ENCODE measurements at regions not wholly inside any gene's neighbourhood (a gene's known extent, or its start where the extent isn't known, plus 50 kb on each side); places are given as distances from the start of the nearest gene placed in this dataset.

DNA sequence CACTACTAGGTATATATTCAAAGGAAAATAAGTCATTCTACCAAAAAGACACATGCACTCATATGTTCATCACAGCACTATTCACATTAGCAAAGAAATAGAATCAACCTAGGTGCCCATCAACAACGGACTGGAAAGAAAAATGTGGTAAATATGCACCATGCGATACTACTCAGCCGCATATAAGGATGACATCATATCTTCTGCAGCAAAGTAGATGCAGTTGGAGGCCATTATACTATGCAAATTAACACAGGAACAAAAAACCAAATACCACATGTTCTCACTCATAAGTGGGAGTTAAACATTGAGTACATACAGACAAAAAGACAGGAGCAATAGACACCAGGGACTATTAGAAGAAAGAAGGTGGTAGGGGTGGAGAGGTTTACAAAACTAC, 412.1 kb upstream of the CWC22 start:
- no peak for DNase-seq

DNA sequence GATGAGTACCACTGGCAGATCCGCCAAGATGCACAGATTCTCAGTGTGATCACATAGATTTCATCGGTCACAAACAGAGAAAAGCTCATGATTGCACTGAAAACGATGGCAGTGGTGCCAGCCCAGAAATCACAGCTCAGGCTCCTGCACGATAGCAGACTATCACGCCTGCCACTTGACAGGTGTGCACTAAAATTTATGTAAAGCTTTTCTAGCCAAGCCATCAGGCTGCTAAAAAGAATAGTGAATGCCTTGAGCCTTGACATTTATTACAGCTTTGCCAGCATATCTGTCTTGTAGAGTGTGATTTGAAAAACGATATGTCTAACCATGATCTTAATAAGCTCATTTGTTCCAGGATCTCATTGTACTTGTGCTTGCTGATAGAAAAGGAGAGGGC, 409.5 kb upstream of the CWC22 start:
- no peak for DNase-seq

DNA sequence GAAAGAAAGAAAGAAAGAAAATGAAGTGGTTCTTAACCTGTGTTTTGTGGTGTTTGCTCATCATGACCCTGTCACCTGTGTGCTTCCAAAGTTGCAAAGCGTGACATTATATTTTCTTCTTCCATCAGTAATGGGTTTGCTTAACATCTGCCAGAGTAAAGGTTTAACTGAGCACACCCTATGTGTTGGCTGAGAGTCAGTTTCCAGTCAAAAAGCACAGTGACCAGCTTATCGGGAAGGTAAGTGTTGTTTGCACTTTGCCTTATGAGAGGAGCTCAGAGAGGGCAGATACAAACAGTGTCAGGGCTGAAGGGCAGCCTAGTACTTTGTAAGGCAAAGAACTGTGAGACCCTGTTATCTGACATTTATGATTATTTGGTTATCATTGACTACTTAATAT, 406.2 kb upstream of the CWC22 start:
- DNase-seq, result no peak

DNA sequence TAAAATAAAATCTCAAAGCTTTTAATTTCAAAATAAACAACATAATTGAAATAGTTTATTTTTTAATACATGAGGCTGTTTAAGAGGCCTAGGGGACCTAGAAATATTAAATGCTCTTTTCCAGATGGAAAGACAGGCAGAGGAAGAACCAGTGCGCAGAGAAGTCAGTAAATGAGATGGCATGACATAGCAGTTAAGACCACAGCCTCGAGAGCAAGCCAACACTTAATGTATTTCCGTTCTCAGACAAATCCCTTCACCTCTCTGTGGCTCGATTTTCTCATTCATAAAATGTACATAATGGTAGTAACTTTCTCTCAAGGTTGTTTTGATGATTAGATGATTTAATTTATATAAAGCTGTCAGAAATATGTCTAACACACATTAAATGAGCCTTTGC, 405.1 kb upstream of the CWC22 start:
- no peak for DNase-seq

DNA sequence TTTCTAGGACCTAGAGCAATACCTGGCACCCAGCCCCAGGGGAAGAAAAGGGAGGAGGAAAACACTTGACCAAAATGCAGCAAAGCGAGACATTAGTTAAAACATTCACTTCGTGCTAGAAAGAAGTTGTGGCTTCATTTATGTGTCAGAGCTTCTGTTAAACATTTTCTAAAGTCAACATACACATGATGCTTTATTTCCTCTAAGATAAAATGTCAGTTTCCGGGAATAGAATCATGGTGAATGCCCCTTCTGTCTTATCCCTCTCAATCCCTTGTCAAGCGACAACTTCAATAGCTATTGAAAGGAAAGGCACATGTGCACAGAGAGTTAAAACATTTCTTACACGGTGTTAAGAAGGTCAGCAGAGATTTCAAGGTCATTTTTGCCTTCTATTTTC, 404.6 kb upstream of the CWC22 start:
- DNase-seq, result no peak

DNA sequence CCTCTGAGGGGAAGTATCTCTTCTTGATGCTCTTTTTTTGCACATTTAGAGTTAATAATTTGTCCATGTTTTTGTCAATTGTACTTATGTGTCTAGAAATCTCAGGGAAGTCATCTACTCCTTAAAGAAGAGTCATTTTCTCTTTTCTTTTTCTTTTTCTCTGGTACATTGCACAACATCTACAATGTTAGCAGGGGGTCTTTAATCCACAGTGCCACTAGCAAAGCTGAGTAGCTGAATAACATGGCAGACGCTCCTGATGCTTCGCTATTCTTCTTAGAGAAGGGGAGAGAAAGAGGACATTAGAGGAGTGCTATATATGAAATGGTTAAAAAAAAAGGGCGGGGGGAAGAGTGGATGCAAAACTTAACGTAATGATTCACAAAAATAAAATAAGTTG, 399.6 kb upstream of the CWC22 start:
- DNase-seq, result no peak

DNA sequence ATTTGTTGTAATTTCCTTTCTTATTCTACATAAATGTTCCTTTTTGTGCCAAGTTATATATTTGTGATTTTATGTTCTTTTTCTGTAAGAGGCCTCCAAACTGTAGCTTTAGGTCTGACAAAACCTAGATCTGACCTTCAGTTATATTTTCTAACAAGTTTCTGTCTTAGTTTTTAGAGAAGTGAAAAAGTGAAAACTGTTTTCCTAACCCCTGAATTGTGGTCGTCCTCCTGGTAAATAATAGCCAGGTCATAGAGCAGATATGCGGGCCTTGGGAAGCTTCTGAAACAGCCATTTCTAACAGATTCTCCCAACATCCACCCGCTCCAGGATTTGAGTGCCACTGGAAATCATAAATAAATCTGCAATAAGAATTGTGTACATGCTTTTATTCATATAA, 398.4 kb upstream of the CWC22 start:
- DNase-seq, result no peak

DNA sequence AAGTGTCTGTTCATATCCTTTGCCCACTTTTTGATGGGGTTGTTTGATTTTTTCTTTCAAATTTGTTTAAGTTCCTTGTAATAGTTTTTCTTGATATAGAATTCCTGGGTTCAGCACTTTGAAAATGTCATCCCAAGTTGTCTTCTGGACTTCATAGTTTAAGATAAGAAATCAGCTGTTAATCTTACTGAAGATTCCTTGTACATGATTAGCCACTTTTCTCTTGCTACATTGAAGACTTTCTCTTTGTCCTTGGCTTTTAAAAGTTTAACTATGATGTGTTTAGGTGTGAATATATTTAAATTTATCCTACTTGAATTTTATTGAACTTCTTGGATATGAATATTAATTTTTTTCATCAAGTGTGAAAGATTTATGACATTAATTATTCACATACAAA, 387.2 kb upstream of the CWC22 start:
- DNase-seq, result no peak

DNA sequence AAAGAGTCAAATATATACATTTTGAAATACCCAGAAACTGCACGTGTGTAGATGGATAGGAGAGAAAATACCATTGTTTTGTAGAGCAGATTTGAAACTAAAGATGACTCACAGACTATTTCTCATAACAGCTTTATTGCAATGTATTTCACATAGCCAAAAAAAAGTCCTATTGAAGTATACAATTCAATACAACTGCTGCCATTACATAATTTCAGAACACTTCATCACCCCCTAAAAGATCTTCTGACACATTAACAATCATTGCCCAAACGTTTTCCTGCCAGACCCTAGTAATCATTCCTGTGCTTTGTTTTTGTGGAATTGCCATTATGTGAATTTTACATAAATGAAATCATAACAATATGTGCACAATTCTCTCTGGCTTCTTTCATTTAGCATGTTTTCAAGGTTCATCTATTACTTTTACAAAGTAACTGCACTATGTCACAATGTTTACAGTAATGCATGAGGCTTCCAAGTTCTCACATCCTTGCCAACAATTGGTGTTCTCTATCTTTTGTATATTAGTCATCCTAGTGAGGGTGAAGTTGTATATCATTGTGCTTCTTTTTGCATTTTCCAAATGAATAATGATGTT, 378.6 kb upstream of the CWC22 start:
- no peak for DNase-seq

DNA sequence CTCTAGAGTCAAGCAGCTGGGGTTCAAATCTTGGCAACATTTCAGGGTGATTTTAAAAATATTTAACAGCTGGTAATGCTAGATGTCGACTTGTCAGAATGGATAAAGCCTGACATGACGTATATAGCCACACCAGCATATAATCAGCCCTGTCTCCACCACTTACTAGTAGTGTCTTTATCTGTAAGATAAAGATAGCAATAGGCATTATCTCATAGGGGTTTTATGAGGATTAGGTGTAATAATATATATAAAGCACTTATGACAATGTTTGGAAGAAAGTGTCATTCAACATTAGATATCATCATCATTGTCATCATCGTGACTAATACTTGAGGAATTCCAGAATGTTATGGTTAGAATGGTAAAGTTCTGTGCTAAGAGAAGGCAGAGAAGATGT, 369.0 kb upstream of the CWC22 start:
- DNase-seq, result no peak

DNA sequence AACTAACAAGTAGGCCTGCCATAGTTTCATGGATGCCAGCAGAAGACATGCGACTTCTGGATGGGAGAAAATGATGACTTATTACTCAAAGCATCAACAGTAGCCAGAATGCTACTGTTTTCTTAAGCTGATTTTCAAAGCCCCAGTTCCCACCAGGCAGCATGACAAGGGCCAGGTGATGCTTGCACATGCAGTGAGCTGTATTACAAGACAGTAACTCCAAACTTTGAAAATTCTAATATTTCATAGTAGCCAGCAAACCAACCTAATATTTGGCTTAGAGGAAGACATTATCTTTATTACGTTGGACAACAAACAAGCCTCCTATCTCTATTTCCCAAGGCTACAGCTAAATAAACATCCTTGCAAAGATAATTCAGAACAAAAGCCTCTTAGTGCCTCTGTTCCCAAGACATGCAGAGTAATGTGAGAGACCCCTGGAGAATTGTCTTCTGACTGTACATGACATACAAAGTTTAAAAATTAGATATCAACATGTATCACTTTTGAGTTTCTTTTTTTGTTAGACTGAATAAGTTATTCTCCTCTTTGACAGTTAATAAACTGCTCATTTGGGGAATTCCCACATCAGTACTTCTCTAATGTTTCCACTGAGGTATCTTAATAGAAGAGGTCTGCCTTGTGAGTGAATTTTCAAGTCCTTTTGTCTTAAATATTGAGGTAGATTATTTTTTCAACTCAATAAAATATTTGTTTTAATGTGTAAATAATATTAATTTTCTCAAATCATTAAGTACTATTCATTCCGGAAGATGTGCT, 367.6 kb upstream of the CWC22 start:
- no peak for DNase-seq

DNA sequence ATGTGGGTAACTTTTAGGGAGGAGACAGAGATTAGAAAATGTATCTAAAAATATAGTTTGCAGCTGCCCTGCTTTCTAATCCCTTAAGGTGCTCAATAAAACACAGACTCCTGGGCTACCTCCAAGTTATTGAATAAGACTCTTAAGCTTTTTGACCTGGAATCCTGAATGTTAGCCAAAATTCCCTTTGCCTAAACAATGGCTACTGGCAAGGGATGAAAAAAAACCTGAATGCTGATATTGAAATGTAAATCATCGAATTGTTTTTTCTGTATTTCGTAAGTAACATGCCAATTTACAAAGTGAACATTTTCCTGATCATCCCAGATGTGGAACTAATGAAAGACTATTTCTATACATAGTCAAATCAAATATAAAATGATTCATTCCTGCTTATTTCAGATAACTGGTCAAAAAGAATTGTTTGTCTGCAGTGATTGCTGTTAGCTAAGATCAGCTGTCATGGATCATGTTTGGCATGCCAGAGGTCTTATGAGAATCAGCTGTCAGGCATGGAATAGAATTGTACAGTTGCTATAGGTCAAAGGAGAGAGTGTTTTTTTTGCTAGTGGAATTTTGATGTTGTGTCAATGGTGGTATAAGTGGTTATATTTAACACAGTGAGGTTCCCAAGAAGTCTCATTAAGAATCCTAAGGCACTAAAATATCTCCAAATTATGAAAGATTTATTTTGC, 363.6 kb upstream of the CWC22 start:
- no peak for DNase-seq

DNA sequence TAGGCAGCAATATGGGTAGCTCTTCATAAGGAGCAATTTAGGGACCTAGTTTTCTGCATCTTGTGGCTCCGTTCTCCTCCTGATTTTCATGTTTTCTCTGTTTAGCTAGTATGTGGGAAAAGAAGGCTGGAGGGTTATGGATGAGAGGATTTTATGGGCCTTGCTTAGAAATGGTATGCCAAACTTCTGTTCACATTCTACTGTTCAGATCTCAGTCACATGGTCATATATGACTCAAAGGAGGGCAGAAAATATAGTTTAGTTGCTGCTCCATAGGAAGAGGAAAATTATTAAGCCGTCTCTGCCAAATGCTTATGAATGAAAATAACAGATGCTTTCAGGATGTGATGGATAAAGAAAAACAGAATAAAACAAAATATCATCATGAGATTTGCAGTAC, 361.8 kb upstream of the CWC22 start:
- DNase-seq, result no peak

DNA sequence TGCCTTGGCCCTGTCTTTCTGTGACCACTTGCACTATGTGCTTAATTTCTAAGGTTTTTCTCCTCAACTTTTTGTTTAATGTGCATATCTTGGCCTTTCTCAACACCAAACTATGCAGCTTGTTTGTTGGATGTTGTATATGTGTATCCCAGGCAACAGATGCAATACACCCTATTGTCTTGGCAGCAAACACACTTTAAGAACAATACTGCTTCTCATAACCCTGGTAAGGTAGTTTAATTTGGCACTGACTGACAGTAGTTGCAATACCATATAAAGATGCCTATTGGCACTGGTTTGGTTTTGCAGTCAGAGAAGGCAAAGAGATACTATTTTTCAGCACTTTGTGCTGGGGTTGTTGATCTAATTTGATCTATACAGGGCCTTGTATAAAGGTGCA, 360.7 kb upstream of the CWC22 start:
- DNase-seq, result no peak

DNA sequence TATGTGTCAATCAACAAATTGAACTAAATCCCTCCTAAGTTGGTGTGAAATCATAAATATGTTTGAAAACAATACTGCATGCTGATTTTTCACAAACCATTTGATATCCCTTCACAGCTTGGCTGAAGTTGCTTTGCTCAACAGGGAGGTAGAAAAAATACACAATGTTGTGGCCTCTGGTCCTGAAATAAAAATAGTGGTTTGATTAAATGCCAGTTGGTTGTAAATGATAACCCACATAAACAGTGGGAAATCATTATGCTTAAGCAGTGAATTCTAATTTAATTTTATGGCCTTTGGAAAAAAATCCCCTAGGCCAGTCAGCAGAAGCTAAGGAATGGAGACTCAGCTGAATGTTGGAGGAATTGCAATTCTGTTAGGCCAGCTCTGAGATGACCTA, 359.4 kb upstream of the CWC22 start:
- DNase-seq, result no peak

DNA sequence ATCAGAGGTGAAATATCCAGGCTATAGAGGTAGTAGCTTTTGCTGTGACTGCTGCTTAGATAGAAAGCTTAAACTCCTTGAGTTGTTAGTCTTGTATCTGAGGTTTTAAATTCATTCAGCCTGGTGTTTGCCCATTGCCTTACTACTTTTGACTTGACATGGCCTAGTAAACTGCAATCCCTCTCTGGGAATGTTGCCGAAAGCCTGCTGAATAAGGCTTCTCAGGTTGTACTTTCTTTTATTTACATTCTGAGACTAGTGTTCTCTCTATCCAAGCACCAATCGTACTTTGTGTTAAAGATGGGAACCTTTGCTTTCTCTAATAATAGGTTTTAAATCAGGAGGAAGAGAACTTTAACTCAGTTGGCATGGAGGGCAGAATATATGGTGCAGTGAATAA, 357.6 kb upstream of the CWC22 start:
- no peak for DNase-seq

DNA sequence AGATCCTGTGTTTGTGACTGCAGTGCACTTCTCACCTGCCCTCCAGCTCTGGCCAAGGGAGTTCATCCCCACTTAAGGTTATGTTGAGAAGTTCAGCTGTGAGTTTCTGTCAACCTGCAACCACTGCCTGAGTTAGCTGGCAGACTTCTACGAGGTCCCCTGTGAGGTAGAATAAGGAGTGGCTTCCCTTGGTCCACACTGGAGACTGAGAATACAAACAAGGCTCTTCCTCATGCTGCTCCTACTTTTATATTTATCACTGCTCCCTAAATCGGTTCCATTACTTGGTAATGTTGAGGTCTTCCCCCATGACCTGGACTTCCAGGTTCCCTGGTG, 353.2 kb upstream of the CWC22 start:
- no peak for DNase-seq

DNA sequence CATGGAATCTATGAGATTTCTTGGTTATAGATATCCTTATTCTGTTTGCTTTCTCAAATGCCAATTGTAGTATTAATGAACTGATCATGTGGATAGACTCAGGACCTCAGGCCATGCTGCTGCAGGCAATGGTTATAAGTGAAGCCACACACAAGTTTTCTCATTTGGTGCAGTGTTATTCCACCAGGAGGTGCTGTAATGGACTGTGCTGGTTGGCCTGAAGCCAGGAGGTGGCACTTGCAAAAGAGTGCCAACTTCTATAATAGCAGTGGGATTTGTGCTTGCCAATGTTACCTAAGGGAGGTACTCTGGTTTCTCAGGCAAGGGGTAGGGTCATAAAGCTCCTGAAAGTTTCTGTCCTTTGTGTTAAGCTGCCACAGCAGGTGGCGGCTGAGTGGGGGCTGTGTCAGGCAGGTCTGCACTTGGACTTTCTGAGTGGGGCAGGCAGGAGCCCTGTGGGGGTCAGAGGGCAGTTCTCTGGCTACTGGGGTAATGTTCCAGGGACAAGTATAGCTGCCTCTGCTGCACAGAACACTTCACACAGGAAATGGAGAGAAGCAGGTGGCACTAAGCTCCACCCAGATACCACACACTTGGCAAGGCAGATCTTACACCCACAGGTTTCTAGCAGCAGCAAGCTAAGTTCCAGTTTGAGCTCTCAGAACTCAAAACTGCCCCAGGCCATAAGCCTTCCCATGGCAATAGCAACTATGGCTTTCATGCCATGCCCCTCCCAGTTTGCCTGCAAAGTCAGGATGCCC, 352.6 kb upstream of the CWC22 start:
- no peak for DNase-seq

DNA sequence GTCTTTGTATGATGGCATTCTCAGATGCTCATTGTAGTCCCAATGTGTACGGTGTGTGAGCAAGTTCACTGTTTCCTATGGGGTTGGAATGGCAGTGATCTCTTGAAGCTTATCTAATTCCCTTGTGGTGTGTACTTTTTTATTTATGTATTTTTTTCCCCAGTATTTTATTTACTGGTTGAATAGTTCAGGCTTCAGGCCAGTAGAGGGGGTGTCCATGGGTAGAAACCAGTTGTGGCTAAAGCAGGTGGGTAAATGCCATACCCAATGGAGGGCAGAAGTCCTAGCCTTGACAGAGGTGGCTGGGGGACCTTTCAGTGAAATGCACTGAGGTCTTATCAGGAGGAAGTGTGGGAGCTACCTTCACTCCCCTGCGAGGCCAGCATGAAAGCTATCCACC, 351.4 kb upstream of the CWC22 start:
- DNase-seq, result no peak

DNA sequence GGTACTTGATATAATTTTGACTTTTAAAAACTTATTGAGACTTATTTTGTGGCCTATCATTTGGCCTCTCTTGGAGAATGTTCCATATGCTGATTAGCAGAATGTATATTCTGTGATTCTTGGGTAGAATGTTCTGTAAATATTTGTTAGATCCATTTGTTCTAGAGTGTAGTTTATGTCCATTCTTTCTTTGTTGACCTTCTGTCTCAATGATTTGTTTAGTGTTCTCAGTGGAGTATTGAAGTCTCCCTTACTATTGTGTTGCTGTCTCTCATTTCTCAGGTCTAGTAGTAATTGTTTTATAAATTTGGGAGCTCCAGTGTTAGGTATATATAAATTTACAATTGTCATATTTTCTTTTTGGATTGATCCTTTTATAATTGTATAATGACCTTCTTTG, 349.6 kb upstream of the CWC22 start:
- peak; percentile 44 for DNase-seq

DNA sequence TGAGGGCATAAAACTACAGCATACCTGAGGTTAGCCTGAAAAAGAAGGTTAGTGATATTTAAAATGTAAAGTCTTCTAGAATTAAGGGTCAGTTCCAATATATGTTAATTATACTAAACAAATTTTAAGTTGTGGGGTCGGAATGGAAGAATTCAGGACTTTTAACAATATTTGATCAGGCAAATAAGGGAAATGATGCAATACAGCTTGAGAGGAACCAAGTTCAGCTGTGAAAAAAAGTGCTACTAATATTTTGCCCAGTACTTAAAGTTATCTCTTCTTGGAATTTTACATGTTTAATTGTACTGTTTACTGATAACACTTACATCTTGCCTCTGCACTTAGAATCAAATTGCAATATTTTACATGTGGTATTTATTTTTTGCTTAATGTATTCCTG, 345.5 kb upstream of the CWC22 start:
- DNase-seq, result no peak

DNA sequence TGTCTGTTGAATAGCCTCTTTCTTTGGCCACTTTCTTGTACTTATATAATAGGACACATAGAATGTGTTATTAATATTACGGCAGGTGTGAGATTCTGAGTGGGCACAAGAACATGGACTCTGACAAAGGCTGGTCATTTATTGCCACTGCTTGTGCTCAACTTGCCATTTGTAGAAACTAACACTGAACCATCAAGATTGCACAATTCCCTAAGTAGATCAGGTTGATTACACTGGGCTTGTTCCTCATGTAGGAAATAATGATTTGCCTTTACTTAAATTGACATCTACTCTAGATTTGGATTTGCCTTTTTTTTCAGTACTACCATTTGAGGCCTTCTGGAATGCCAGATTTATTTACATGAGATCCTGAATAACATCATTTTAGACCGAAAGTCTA, 342.7 kb upstream of the CWC22 start:
- no peak for DNase-seq

DNA sequence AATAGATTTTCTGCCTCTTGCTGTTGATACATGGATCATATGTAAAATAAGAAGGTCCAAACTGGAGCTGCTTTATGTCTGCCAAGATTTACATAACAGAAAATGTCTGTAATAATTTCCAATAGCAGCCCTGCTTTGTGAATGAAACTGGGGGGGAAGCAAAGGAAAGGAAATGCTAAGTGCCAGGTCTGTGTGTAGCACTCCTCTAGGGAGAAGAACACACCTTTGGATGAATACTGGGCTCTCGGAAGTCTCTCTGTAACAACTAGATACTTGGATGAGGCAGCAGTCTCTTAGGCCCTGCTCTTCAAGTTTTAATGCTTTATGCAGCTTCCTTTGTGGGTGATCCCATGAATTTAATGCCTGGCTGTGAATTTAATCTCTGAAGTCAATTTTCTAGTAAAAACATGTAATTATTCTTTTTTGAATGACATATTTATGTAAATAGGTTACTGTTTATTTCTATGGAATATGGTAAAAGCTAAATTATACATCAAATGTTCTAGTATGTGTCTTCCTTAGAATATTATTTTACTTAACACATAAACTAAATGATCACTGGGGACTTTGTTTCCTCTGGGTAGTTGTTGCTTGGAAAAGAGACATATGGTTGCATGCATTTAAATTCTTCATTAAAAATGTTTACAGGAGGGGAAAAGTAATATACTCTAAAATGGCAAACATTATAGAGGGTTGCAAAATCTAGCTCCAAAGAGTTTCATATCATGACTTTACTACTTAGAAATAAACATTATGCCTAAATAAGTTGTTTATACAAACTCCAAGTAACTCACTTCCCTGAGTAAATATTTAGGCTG, 336.6 kb upstream of the CWC22 start:
- DNase-seq, result no peak

All from NCI-H748 treated with DMSO at 0.1 percent for 48 hours (cell line).